H1 (cell line): ENCODE measurements at regions not wholly inside any gene's neighbourhood (a gene's known extent, or its start where the extent isn't known, plus 50 kb on each side); places are given as distances from the start of the nearest gene placed in this dataset.
A peak's percentile ranks its signal among the peaks of the same experiment; 100 is the strongest.

ENCODE experiments used
- CTCF ChIA-PET: fragments of 300-600 bp; sonication (Branson Sonifier 250); formaldehyde crosslinking; loops from one replicate; lab custom pipeline; 2021; ENCODE audit not compliant: partially characterized antibody; lab: Charles Lee
- POLR2A ChIA-PET: fragments of 300-600 bp; sonication (Branson Sonifier 250); formaldehyde crosslinking; loops from one replicate; lab custom pipeline; 2021; ENCODE audit warnings: inconsistent platforms; ENCODE audit not compliant: partially characterized antibody; lab: Charles Lee
- DNase-seq, 2 experiments: peaks; one replicate each; pipeline versions ENCODE4 v3.0.0 to v3.0.0-alpha.2; 2010 to 2022; ENCODE audit warnings: low spot score in 2 of 2, low read depth in 1 of 2, mixed read lengths in 1 of 2
- FAIRE-seq: peaks from 2 replicates; lab custom pipeline; 2011; peaks lifted over from hg19 to GRCh38; lab: Jason Lieb, UNC
- H2AFZ ChIP-seq: 2 replicates; pipeline ENCODE4 v1.8.1; 2012; ENCODE audit warnings: low read length, inconsistent platforms
- H2AK5ac ChIP-seq: 2 replicates; pipeline ENCODE4 v1.6.1; 2013; ENCODE audit warnings: low read depth, low read length
- H2BK120ac ChIP-seq: replicated peaks from 2 replicates; pipeline ENCODE3; 2013; ENCODE audit warnings: low read depth, low read length, inconsistent platforms
- H2BK12ac ChIP-seq: 2 replicates; pipeline ENCODE4 v1.6.1; 2013; ENCODE audit warnings: low read depth, low read length
- H2BK15ac ChIP-seq: 2 replicates; pipeline ENCODE4 v1.6.1; 2013; ENCODE audit warnings: low read length
- H2BK20ac ChIP-seq: 2 replicates; pipeline ENCODE4 v1.6.1; 2013; ENCODE audit warnings: low read length
- H2BK5ac ChIP-seq: 2 replicates; pipeline ENCODE4 v1.6.1; 2013; ENCODE audit warnings: low read depth, low read length
- H3K14ac ChIP-seq: 2 replicates; pipeline ENCODE4 v1.6.1; 2013; ENCODE audit warnings: inconsistent platforms; ENCODE audit not compliant: insufficient read length
- H3K18ac ChIP-seq: 2 replicates; pipeline ENCODE4 v1.6.1; 2013; ENCODE audit warnings: low read length; ENCODE audit errors: extremely low read depth
- H3K23ac ChIP-seq: 2 replicates; pipeline ENCODE4 v1.6.1; 2013; ENCODE audit warnings: inconsistent platforms; ENCODE audit not compliant: insufficient read length
- H3K23me2 ChIP-seq: 2 replicates; pipeline ENCODE4 v1.6.1; 2013; ENCODE audit warnings: low read depth, low read length
- H3K27ac ChIP-seq: 2 replicates; pipeline ENCODE4 v1.6.1; 2011; ENCODE audit warnings: low read depth, low read length, inconsistent platforms
- H3K27me3 ChIP-seq, 4 experiments: replicated peaks in 1 of 4; 1 replicate in 1 of 4; 2 replicates in 3 of 4; pipeline versions ENCODE4 v1.6.1 to v1.8.1; 2011 to 2013; ENCODE audit warnings: low read length in 3 of 4, mild to moderate bottlenecking in 3 of 4, inconsistent platforms in 2 of 4, mixed read lengths in 2 of 4, moderate library complexity in 1 of 4; ENCODE audit not compliant: control insufficient read depth in 3 of 4, insufficient read depth in 3 of 4; ENCODE audit errors: extremely low read depth in 1 of 4
- H3K36me3 ChIP-seq, 4 experiments: 2 replicates each; pipeline versions ENCODE4 v1.6.1 to v1.8.1; 2011 to 2013; ENCODE audit warnings: mild to moderate bottlenecking in 4 of 4, low read length in 3 of 4, moderate library complexity in 2 of 4, control low read depth in 1 of 4, inconsistent platforms in 1 of 4; ENCODE audit not compliant: insufficient read depth in 4 of 4, control insufficient read depth in 2 of 4
- H3K4ac ChIP-seq: replicated peaks from 2 replicates; pipeline ENCODE3; 2013; ENCODE audit warnings: low read length, low read depth, mixed read lengths, inconsistent platforms; ENCODE audit not compliant: insufficient read length
- H3K4me1 ChIP-seq, 4 experiments: replicated peaks in 1 of 4; 1 replicate in 1 of 4; 2 replicates in 3 of 4; pipeline versions ENCODE4 v1.6.1 to v1.8.1; 2011 to 2013; ENCODE audit warnings: low read length in 3 of 4, inconsistent platforms in 2 of 4, mixed read lengths in 1 of 4; ENCODE audit not compliant: insufficient read depth in 4 of 4, control insufficient read depth in 3 of 4
- H3K4me2 ChIP-seq, 2 experiments: 2 replicates each; pipeline versions ENCODE4 v1.6.1 to v1.8.1; 2011 to 2013; ENCODE audit warnings: low read depth in 2 of 2, low read length in 2 of 2, control low read depth in 1 of 2, inconsistent platforms in 1 of 2, mild to moderate bottlenecking in 1 of 2; ENCODE audit not compliant: insufficient read depth in 1 of 2
- H3K4me3 ChIP-seq, 4 experiments: fragments of 200-600, 300-600 bp in 1 of 4; sonication (generic), shearing (Covaris generic), sonication (Bioruptor Twin) in 1 of 4; 2 replicates each; pipeline versions ENCODE4 v1.5.1 to v1.8.1; 2011 to 2016; ENCODE audit warnings: low read length in 4 of 4, low read depth in 3 of 4, control low read depth in 2 of 4, inconsistent platforms in 2 of 4, mild to moderate bottlenecking in 2 of 4, mixed read lengths in 1 of 4, moderate library complexity in 1 of 4; ENCODE audit not compliant: insufficient read depth in 2 of 4; ENCODE audit errors: extremely low read depth in 1 of 4
- H3K56ac ChIP-seq: replicated peaks from 2 replicates; pipeline ENCODE3; 2013; ENCODE audit warnings: low read depth, mild to moderate bottlenecking, mixed read lengths, low read length, inconsistent platforms; ENCODE audit not compliant: insufficient read length
- H3K79me1 ChIP-seq: 2 replicates; pipeline ENCODE4 v1.6.1; 2013; ENCODE audit warnings: low read depth, low read length, control low read depth
- H3K79me2 ChIP-seq, 2 experiments: 2 replicates each; pipeline versions ENCODE4 v1.6.1 to v1.8.1; 2012 to 2013; ENCODE audit warnings: low read length in 2 of 2, mild to moderate bottlenecking in 2 of 2, inconsistent platforms in 1 of 2; ENCODE audit not compliant: insufficient read depth in 2 of 2, control insufficient read depth in 1 of 2
- H3K9ac ChIP-seq, 4 experiments: replicated peaks in 1 of 4; 1 replicate in 1 of 4; 2 replicates in 3 of 4; pipeline versions ENCODE4 v1.6.1 to v1.8.1; 2011 to 2013; ENCODE audit warnings: low read depth in 3 of 4, low read length in 3 of 4, control low read depth in 2 of 4, mild to moderate bottlenecking in 2 of 4, moderate library complexity in 2 of 4, inconsistent platforms in 1 of 4; ENCODE audit errors: extremely low read depth in 1 of 4
- H3K9me3 ChIP-seq, 2 experiments: 2 replicates each; pipeline versions ENCODE4 v1.6.1 to v1.8.1; 2012 to 2013; ENCODE audit warnings: mild to moderate bottlenecking in 2 of 2, moderate library complexity in 2 of 2, control low read depth in 1 of 2, inconsistent platforms in 1 of 2, low read depth in 1 of 2, low read length in 1 of 2, mixed read lengths in 1 of 2; ENCODE audit not compliant: insufficient read depth in 2 of 2
- H4K20me1 ChIP-seq, 2 experiments: replicated peaks in 1 of 2; 2 replicates each; pipeline versions ENCODE3 to v1.8.1; 2011 to 2013; ENCODE audit warnings: inconsistent platforms in 2 of 2, low read length in 2 of 2, mild to moderate bottlenecking in 1 of 2; ENCODE audit not compliant: insufficient read depth in 2 of 2, control insufficient read depth in 1 of 2
- H4K5ac ChIP-seq: 2 replicates; pipeline ENCODE4 v1.6.1; 2013; ENCODE audit warnings: low read length, low read depth, mixed read lengths, inconsistent platforms; ENCODE audit not compliant: insufficient read length
- H4K8ac ChIP-seq: 2 replicates; pipeline ENCODE4 v1.8.0; 2013; ENCODE audit warnings: mild to moderate bottlenecking, moderate library complexity, low read length, inconsistent platforms; ENCODE audit not compliant: insufficient read depth; ENCODE audit errors: extremely low read depth
- H4K91ac ChIP-seq: replicated peaks from 2 replicates; pipeline ENCODE3; 2013; ENCODE audit warnings: low read length, mixed read lengths, inconsistent platforms; ENCODE audit not compliant: insufficient read length
- CTBP2 ChIP-seq: IDR thresholded peaks from 2 replicates; pipeline ENCODE4 v1.7.0; 2011; ENCODE audit warnings: borderline replicate concordance, mild to moderate bottlenecking, moderate library complexity, mixed read lengths, low read length; ENCODE audit not compliant: insufficient read depth, insufficient read length
- JUND ChIP-seq: IDR thresholded peaks from 2 replicates; pipeline ENCODE4 v1.6.1; 2011; ENCODE audit warnings: mild to moderate bottlenecking, improper control_type of control experiment, low read length
- KDM4A ChIP-seq: IDR thresholded peaks from one replicate; pipeline ENCODE4 v1.7.1; 2012; ENCODE audit warnings: low read depth, mild to moderate bottlenecking, moderate library complexity, low read length, inconsistent platforms; ENCODE audit not compliant: severe bottlenecking
- NANOG ChIP-seq: IDR thresholded peaks from 2 replicates; pipeline ENCODE4 v1.6.1; 2011; ENCODE audit warnings: low read length, low read depth, mild to moderate bottlenecking, inconsistent platforms; ENCODE audit not compliant: insufficient read depth, poor library complexity, severe bottlenecking
- SP4 ChIP-seq: IDR thresholded peaks from 2 replicates; pipeline ENCODE4 v1.6.1; 2012; ENCODE audit warnings: low read length, inconsistent platforms
- WGBS, 2 experiments: shearing (Covaris generic) in 1 of 2; methylation state at CpG; one replicate each; pipeline versions ENCODE4 v1.1.6 to v1.1.7; 2013 to 2015; ENCODE audit warnings: low lambda C conversion rate in 2 of 2, mixed read lengths in 2 of 2, inconsistent platforms in 1 of 2, low coverage in 1 of 2, missing lambda C conversion rate in 1 of 2; ENCODE audit not compliant: insufficient replicate concordance in 2 of 2, insufficient coverage in 1 of 2, insufficient read length in 1 of 2; ENCODE audit errors: extremely low coverage in 1 of 2, missing lambda C conversion rate in 1 of 2; 5-methylcytosine and 5-hydroxymethylcytosine counted together
- TF ChIP-seq, protein P1 (sequence below): IDR thresholded peaks from 2 replicates; pipeline ENCODE4 v1.6.1; 2012; ENCODE audit warnings: low read length, inconsistent platforms
- TF ChIP-seq, protein P2 (sequence below), 3 experiments: IDR thresholded peaks; 1 replicate in 2 of 3; 2 replicates in 1 of 3; pipeline versions ENCODE4 v1.5.1 to v1.6.1; 2011; ENCODE audit warnings: low read length in 3 of 3, mild to moderate bottlenecking in 3 of 3, inconsistent platforms in 2 of 3, low read depth in 1 of 3, moderate library complexity in 1 of 3; ENCODE audit not compliant: insufficient read depth in 1 of 3; ENCODE audit errors: control extremely low read depth in 1 of 3

DNA sequence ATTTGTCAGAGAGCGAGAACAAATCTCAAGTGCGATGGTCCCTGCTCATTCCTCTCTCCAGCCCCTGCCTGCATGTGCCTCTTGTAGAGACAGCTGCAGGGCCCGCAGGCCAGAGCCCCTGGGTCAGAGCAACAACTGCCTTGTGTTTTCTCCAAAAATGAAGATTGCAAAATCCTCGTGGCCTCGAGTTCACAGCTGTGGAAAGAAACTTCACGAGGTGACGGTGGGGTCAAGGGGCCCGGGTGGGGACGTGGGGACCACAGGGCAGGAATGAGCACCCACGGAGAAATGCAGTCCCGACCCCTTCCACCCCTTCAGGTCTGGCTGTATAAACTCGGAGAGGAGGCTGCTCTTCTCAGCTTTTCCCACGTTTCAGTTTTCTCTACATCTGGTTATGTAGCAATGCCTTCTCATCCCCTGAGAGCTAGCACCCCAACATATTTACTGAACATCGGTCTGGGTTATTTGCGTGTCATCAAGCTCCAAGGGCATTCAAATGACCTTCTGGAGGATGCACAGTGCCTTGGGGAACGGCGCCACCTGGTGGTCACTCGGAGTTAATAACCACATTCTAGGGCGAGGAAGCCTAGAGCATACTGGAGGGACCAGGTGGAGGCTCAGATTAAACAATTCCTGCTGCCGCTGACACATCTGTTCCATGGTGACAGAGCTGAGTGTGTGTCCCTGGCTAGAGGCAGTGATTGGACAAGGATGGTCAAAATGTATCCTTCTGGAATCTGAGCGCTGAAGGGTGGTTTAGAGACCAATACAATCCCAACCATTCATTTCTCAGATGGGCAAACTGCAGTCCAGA, 91.4 kb upstream of the CYRIA start:
- H3K4me2 ChIP-seq, result no peak overlapping the region
- H3K4me3 ChIP-seq, result no peak overlapping the region
- POLR2A ChIA-PET, result interaction anchor here (1.2 kb wide), 1 partner anchor 134 kb away, joined by 4 read pairs; no protein-coding TSS in a partner anchor
- no peaks in the 10 kb centered on the region for H3K79me2 ChIP-seq
- no peak overlapping the region for H2BK15ac ChIP-seq
- FAIRE-seq, result peak; percentile 94
- H4K20me1 ChIP-seq, result no peaks in the 10 kb centered on the region
- CTCF ChIA-PET, result interaction anchor here (0.5 to 7.4 kb wide), 61 partner anchors 11 to 1117 kb away, joined by 3 to 208 read pairs (median 5); no protein-coding TSS in a partner anchor
- H3K18ac ChIP-seq, result no peak overlapping the region
- H3K14ac ChIP-seq, result no peak overlapping the region
- H2AFZ ChIP-seq, result 0 out of 2 replicates have a peak overlapping the region, but pooled peaks have one; percentile 49
- H3K27me3 ChIP-seq, result no peaks in the 10 kb centered on the region
- H2BK12ac ChIP-seq, result no peak overlapping the region
- H3K23me2 ChIP-seq, result no peaks in the 10 kb centered on the region; the same call in 1 of the 2 replicates
- no peak overlapping the region for H2BK120ac ChIP-seq
- no peak overlapping the region for H3K4ac ChIP-seq
- H2BK5ac ChIP-seq, result no peak overlapping the region
- H3K23ac ChIP-seq, result no peak overlapping the region
- no peaks in the 10 kb centered on the region for H3K36me3 ChIP-seq
- H4K5ac ChIP-seq, result no peak overlapping the region
- peak; percentile 59 to 84 for DNase-seq
- 57% methylated on average over 21 of the region's 21 CpGs; no CpG with 5 or more reads in 1 of the 2 experiments for WGBS, 2 experiments
- no peaks in the 10 kb centered on the region for H3K79me1 ChIP-seq
- no peak overlapping the region for H3K27ac ChIP-seq
- H3K4me1 ChIP-seq, result no peaks in the 10 kb centered on the region
- H3K56ac ChIP-seq, result no peak overlapping the region
- H4K8ac ChIP-seq, result no peak overlapping the region
- no peak overlapping the region for H4K91ac ChIP-seq
- H2AK5ac ChIP-seq, result no peak overlapping the region
- H2BK20ac ChIP-seq, result no peak overlapping the region
- no peaks in the 10 kb centered on the region for H3K9me3 ChIP-seq
- H3K9ac ChIP-seq, result no peak overlapping the region
- TF ChIP-seq SP4 (0 out of 2 replicates have a peak, but pooled peaks have one; percentile 39), CTBP2 (no peak), NANOG (no peak), JUND (no peak), KDM4A (no peak)
- TF ChIP-seq, protein P1, sequence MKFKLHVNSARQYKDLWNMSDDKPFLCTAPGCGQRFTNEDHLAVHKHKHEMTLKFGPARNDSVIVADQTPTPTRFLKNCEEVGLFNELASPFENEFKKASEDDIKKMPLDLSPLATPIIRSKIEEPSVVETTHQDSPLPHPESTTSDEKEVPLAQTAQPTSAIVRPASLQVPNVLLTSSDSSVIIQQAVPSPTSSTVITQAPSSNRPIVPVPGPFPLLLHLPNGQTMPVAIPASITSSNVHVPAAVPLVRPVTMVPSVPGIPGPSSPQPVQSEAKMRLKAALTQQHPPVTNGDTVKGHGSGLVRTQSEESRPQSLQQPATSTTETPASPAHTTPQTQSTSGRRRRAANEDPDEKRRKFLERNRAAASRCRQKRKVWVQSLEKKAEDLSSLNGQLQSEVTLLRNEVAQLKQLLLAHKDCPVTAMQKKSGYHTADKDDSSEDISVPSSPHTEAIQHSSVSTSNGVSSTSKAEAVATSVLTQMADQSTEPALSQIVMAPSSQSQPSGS, result no peak
- TF ChIP-seq, protein P2, sequence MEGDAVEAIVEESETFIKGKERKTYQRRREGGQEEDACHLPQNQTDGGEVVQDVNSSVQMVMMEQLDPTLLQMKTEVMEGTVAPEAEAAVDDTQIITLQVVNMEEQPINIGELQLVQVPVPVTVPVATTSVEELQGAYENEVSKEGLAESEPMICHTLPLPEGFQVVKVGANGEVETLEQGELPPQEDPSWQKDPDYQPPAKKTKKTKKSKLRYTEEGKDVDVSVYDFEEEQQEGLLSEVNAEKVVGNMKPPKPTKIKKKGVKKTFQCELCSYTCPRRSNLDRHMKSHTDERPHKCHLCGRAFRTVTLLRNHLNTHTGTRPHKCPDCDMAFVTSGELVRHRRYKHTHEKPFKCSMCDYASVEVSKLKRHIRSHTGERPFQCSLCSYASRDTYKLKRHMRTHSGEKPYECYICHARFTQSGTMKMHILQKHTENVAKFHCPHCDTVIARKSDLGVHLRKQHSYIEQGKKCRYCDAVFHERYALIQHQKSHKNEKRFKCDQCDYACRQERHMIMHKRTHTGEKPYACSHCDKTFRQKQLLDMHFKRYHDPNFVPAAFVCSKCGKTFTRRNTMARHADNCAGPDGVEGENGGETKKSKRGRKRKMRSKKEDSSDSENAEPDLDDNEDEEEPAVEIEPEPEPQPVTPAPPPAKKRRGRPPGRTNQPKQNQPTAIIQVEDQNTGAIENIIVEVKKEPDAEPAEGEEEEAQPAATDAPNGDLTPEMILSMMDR (IDR thresholded peaks at IDR 0.05; ENCODE audit: control extremely low read depth in 1 of 3, insufficient read depth in 1 of 3, low read depth in 1 of 3, low read length in 3 of 3), result peak; percentile 78 to 95 (median 88)
